GM23248 (cell line): ENCODE measurements at regions not wholly inside any gene's neighbourhood (a gene's known extent, or its start where the extent isn't known, plus 50 kb on each side); places are given as distances from the start of the nearest gene placed in this dataset.

Experiments
- DNase-seq: peaks from one replicate; pipeline ENCODE4 v3.0.0-alpha.2; 2015
- H2AFZ ChIP-seq: fragments of 200-600 bp; sonication (generic); 2 replicates; pipeline ENCODE4 v1.6.1; 2016; ENCODE audit warnings: antibody characterized with exemption
- H3F3A ChIP-seq: fragments of 200-600 bp; sonication (generic); 2 replicates; pipeline ENCODE4 v1.6.1; 2016; ENCODE audit warnings: mild to moderate bottlenecking, antibody characterized with exemption, mixed run types; ENCODE audit not compliant: insufficient read depth
- H3K27ac ChIP-seq: fragments of 200-600 bp; sonication (generic); 2 replicates; pipeline ENCODE4 v1.5.1; 2016; ENCODE audit warnings: mild to moderate bottlenecking
- H3K27me3 ChIP-seq: fragments of 200-600 bp; sonication (generic); replicated peaks from 2 replicates; pipeline ENCODE4 v1.6.1; 2016; ENCODE audit warnings: mild to moderate bottlenecking; ENCODE audit not compliant: insufficient read depth
- H3K36me3 ChIP-seq: fragments of 200-600 bp; sonication (generic); 2 replicates; pipeline ENCODE4 v1.6.1; 2016; ENCODE audit warnings: low read depth, mild to moderate bottlenecking
- H3K4me1 ChIP-seq: fragments of 200-600 bp; sonication (generic); 2 replicates; pipeline ENCODE4 v1.6.1; 2016; ENCODE audit warnings: mild to moderate bottlenecking; ENCODE audit not compliant: insufficient read depth
- H3K4me2 ChIP-seq: fragments of 200-600 bp; sonication (generic); one replicate; pipeline ENCODE4 v1.6.1; 2016; ENCODE audit warnings: mild to moderate bottlenecking; ENCODE audit not compliant: unreplicated experiment
- H3K4me3 ChIP-seq: fragments of 200-600 bp; sonication (generic); 2 replicates; pipeline ENCODE4 v1.5.1; 2016; ENCODE audit warnings: mild to moderate bottlenecking
- H3K79me2 ChIP-seq: fragments of 200-600 bp; sonication (generic); 2 replicates; pipeline ENCODE4 v1.6.1; 2016; ENCODE audit warnings: mild to moderate bottlenecking; ENCODE audit not compliant: insufficient read depth
- H3K9ac ChIP-seq: fragments of 200-600 bp; sonication (generic); 2 replicates; pipeline ENCODE4 v1.6.1; 2016; ENCODE audit warnings: mild to moderate bottlenecking
- H3K9me2 ChIP-seq: fragments of 200-600 bp; sonication (generic); 2 replicates; pipeline ENCODE4 v1.6.1; 2016; ENCODE audit warnings: mixed run types, mild to moderate bottlenecking, moderate library complexity; ENCODE audit not compliant: insufficient read depth
- H3K9me3 ChIP-seq: fragments of 200-600 bp; sonication (generic); one replicate; pipeline ENCODE4 v1.6.1; 2017; ENCODE audit warnings: low read depth
- H4K20me1 ChIP-seq: fragments of 200-600 bp; sonication (generic); 2 replicates; pipeline ENCODE4 v1.6.0; 2016; ENCODE audit not compliant: insufficient read depth
- EZH2 ChIP-seq: fragments of 200-600 bp; sonication (generic); IDR thresholded peaks from 2 replicates; pipeline ENCODE4 v1.6.1; 2018; ENCODE audit warnings: antibody characterized with exemption, mild to moderate bottlenecking; ENCODE audit not compliant: insufficient read depth, poor library complexity, severe bottlenecking
- EZH2phosphoT487 ChIP-seq: fragments of 200-600 bp; sonication (generic); IDR thresholded peaks from 2 replicates; pipeline ENCODE4 v1.6.1; 2018; ENCODE audit warnings: antibody characterized with exemption, moderate library complexity, mild to moderate bottlenecking, low read depth; ENCODE audit not compliant: insufficient read depth
- WGBS, 2 experiments: methylation state at CpG; one replicate each; pipeline ENCODE4 v1.1.6; 2015 to 2017; ENCODE audit warnings: low lambda C conversion rate in 2 of 2, low coverage in 1 of 2; ENCODE audit errors: missing lambda C conversion rate in 2 of 2; 5-methylcytosine and 5-hydroxymethylcytosine counted together
- in situ Hi-C: fragments of 300-500 bp; cut with MboI; formaldehyde crosslinking; loops from 2 replicates; pipeline ENCODE4 v1.15.0; 2020

DNA sequence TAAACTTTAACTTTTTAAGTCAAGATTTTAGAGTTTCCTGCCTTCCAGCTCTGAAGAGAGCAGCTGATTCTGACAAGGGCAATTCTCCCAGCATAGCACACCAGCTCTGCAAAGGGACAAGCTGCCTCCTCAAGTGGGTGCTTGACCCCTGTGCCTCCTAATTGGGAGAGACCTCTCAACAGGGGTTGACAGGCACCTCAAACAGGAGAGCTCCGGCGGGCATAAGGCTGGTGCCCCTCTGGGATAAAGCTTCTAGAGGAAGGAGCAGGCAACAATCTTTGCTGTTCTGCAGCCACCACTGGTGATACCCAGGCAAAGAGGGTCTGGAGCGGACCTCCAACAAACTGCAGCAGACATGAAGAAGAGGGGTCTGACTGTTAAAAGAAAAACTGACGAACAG is 872.9 kb upstream of the PCDH10 start:
- no peak for DNase-seq
- Histone ChIP-seq H3K9me3 (no peaks in the 10 kb centered on the region), H3K27ac (no peak overlapping the region), H3K36me3 (no peaks in the 10 kb centered on the region), H3K4me3 (no peak overlapping the region), H3K4me1 (no peaks in the 10 kb centered on the region), H3K9ac (no peak overlapping the region), H3K27me3 (no peaks in the 10 kb centered on the region), H3F3A (no peaks in the 10 kb centered on the region), H4K20me1 (no peaks in the 10 kb centered on the region), H3K9me2 (no peaks in the 10 kb centered on the region), H2AFZ (no peak overlapping the region), H3K79me2 (no peaks in the 10 kb centered on the region), H3K4me2 (no peak overlapping the region)
- TF ChIP-seq EZH2phosphoT487 (no peak), EZH2 (no peak)
- in situ Hi-C loops, result no loop called here
- WGBS, 2 experiments, result 13 to 16% methylated on average over 4 of the region's 4 CpGs

DNA sequence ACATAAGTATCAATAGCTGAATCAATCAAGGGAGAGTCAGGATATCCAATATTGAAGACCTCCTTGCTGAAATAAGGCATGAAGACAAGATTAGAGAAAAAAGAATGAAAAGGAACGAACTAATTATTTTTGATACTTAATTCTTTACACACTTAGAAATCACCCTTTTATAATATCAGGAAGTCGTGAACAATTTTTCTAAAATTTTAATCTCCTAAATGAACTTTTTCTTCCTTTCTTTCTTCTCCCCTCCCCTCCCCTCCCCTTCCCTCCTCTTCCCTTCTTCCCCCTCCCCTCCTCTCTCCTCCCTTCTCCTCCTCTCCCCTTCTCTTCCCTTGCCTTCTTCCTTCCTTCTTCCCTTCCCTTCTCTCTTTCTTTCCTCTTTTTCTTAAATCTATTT is 872.1 kb upstream of the PCDH10 start:
- Histone ChIP-seq H3K9me2 (no peaks in the 10 kb centered on the region), H3K4me2 (no peak overlapping the region), H2AFZ (no peak overlapping the region), H3K4me3 (no peak overlapping the region), H3K4me1 (no peaks in the 10 kb centered on the region), H3K9me3 (no peaks in the 10 kb centered on the region), H3K36me3 (no peaks in the 10 kb centered on the region), H3K9ac (no peak overlapping the region), H3F3A (no peaks in the 10 kb centered on the region), H3K27ac (no peak overlapping the region), H3K27me3 (no peaks in the 10 kb centered on the region), H4K20me1 (no peaks in the 10 kb centered on the region), H3K79me2 (no peaks in the 10 kb centered on the region)
- in situ Hi-C loops, result no loop called here
- no peak for DNase-seq
- 5 to 20% methylated on average over 2 of the region's 2 CpGs for WGBS, 2 experiments
- no peak for TF ChIP-seq EZH2
- no peak for TF ChIP-seq EZH2phosphoT487

DNA sequence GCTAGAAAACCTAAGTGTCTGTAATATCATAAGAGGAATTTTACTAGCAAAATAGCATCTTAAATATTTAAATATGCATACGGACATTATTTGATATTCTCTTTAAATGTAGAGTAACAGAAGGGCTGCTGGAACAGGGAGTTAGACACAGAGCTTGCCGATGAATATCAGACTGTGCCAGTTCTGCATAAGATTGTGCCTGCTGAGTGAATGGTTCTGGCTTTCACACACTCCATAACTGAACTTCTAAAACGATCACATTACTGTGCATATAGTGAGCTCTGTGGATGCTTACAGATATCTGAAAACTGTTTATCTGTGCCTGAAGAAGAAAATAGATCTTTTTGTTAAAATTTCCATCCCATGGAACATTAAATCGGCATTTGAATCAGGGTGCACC is 867.4 kb upstream of the PCDH10 start:
- no peak overlapping the region for H3K27ac ChIP-seq
- no peaks in the 10 kb centered on the region for H3K9me3 ChIP-seq
- no peak overlapping the region for H2AFZ ChIP-seq
- H3K4me2 ChIP-seq, result no peak overlapping the region
- H3K36me3 ChIP-seq, result no peaks in the 10 kb centered on the region
- no peak overlapping the region for H3K4me3 ChIP-seq
- no peaks in the 10 kb centered on the region for H3K27me3 ChIP-seq
- no peaks in the 10 kb centered on the region for H3K9me2 ChIP-seq
- 16 to 18% methylated on average over 4 of the region's 4 CpGs for WGBS, 2 experiments
- TF ChIP-seq EZH2, result no peak
- TF ChIP-seq EZH2phosphoT487, result no peak
- in situ Hi-C loops, result no loop called here
- no peaks in the 10 kb centered on the region for H3K4me1 ChIP-seq
- H3K9ac ChIP-seq, result no peak overlapping the region
- H4K20me1 ChIP-seq, result no peaks in the 10 kb centered on the region
- H3F3A ChIP-seq, result no peaks in the 10 kb centered on the region
- H3K79me2 ChIP-seq, result no peaks in the 10 kb centered on the region
- no peak for DNase-seq

DNA sequence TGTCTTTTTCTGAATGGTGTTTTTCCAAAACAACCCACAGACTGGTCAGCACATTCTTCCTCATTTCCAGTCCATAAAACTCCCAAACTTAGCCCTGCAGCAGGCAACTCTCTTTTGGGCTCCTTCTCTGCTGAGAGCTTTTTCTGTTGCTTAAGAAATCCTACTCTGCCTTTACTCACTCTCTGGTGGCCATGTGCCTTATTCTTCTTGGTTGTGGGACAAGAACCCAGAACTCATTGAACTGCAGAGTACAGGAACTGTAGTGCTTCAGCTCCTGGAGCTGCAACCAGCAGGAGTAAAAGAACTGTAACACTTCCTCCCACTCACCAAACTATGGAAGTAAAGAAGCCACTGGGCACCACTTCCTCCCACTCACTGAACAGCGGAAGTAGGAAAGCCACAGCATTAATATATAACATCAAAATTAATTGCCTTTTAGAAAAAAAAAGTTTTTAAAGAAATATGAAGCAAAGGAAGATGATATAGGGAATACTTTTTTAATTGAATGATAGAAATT is 864.1 kb upstream of the PCDH10 start:
- in situ Hi-C loops, result no loop called here
- Histone ChIP-seq H3K9me3 (no peaks in the 10 kb centered on the region), H3K27ac (no peak overlapping the region), H3K36me3 (no peaks in the 10 kb centered on the region), H3F3A (no peaks in the 10 kb centered on the region), H3K4me1 (no peaks in the 10 kb centered on the region), H3K27me3 (no peaks in the 10 kb centered on the region), H4K20me1 (no peaks in the 10 kb centered on the region), H2AFZ (no peak overlapping the region), H3K9ac (no peak overlapping the region), H3K79me2 (no peaks in the 10 kb centered on the region), H3K4me3 (no peak overlapping the region), H3K9me2 (no peaks in the 10 kb centered on the region), H3K4me2 (no peak overlapping the region)
- no peak for DNase-seq
- TF ChIP-seq EZH2 (no peak), EZH2phosphoT487 (no peak)
- WGBS, 2 experiments, result 38 to 44% methylated on average over 1 of the region's 1 CpG

DNA sequence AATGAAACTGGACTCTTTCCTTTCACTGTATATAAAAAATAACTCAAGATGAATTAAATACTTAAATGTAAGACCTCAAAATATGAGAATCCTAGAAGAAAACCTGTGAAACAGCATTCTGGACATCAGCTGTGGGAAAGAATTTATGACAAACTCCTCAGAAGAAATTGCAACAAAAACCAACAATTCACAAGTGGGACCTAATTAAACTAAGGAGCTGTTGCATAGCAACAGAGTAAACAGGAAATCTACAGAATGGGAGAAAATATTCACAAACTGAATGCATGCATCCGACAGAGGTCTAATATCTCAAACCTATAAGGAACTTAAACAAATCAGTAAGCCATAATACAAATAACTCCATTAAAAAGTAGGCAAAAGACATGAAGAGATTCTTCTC is 851.7 kb upstream of the PCDH10 start:
- no peaks in the 10 kb centered on the region for H3K9me2 ChIP-seq
- no peak overlapping the region for H3K9ac ChIP-seq
- H3K27me3 ChIP-seq, result no peaks in the 10 kb centered on the region
- H2AFZ ChIP-seq, result no peak overlapping the region
- no peaks in the 10 kb centered on the region for H3K4me1 ChIP-seq
- no peaks in the 10 kb centered on the region for H3K36me3 ChIP-seq
- no peak for TF ChIP-seq EZH2phosphoT487
- TF ChIP-seq EZH2, result no peak
- WGBS, 2 experiments, result 19 to 22% methylated on average over 1 of the region's 1 CpG
- H3K4me3 ChIP-seq, result no peak overlapping the region
- H3F3A ChIP-seq, result no peaks in the 10 kb centered on the region
- H3K4me2 ChIP-seq, result no peak overlapping the region
- H4K20me1 ChIP-seq, result no peaks in the 10 kb centered on the region
- H3K9me3 ChIP-seq, result peaks cover 10% of the 10 kb centered on the region
- no peaks in the 10 kb centered on the region for H3K79me2 ChIP-seq
- in situ Hi-C loops, result no loop called here
- DNase-seq, result no peak
- H3K27ac ChIP-seq, result no peak overlapping the region
